GM23248 (cell line): ENCODE measurements at regions not wholly inside any gene's neighbourhood (a gene's known extent, or its start where the extent isn't known, plus 50 kb on each side); places are given as distances from the start of the nearest gene placed in this dataset.

Experiments used
- EZH2 ChIP-seq: fragments of 200-600 bp; sonication (generic); IDR thresholded peaks from 2 replicates; pipeline ENCODE4 v1.6.1; 2018; ENCODE audit warnings: antibody characterized with exemption, mild to moderate bottlenecking; ENCODE audit not compliant: insufficient read depth, poor library complexity, severe bottlenecking
- EZH2phosphoT487 ChIP-seq: fragments of 200-600 bp; sonication (generic); IDR thresholded peaks from 2 replicates; pipeline ENCODE4 v1.6.1; 2018; ENCODE audit warnings: antibody characterized with exemption, moderate library complexity, mild to moderate bottlenecking, low read depth; ENCODE audit not compliant: insufficient read depth

DNA sequence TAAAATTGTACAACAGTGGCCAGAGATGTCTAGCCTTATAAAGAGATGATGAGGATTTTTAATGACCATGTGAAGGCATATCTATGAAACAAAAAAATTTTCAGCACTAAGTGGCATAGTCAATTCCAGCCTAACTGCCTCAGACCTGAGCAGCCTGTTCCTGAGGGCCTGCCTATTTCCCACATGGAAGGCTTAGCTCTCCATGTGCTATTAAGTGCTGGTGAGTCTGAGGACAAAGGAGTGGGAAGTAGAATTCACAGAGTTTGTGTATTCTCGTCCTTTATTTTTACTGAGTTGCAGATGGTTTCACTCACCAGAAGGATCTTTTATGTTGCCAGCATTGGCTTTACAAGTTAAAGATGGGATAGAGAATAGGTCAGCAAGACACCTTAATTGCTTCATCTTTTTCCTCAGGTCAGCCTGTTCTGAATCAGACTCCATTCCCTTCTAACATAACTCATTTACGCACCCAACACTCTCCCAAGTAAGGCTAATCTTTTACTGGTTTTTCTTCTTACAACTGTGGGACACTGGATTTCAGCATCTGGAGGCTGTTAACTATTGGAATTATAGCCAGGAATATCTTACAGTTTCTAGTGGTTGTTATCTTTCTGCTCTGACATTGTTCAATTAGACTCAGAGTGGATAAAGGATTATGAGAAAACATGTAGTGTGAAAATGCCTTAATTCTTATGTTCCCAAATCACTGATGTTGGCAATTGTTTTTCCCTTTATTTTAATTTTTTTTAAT lies 76.8 kb downstream of the ISOC1 start:
- no peak for TF ChIP-seq EZH2
- no peak for TF ChIP-seq EZH2phosphoT487
